GM19240 (cell line): ENCODE measurements at regions not wholly inside any gene's neighbourhood (a gene's known extent, or its start where the extent isn't known, plus 50 kb on each side); places are given as distances from the start of the nearest gene placed in this dataset.
"Not testable (repeated sequence)": the region's sequence is repeated elsewhere in the genome, so short reads cannot be mapped to it uniquely, and the experiment has no call there.

ENCODE experiments used
- DNase-seq: peaks from one replicate; pipeline ENCODE4 v3.0.0; 2011; ENCODE audit warnings: low spot score; ENCODE audit not compliant: insufficient read length

DNA sequence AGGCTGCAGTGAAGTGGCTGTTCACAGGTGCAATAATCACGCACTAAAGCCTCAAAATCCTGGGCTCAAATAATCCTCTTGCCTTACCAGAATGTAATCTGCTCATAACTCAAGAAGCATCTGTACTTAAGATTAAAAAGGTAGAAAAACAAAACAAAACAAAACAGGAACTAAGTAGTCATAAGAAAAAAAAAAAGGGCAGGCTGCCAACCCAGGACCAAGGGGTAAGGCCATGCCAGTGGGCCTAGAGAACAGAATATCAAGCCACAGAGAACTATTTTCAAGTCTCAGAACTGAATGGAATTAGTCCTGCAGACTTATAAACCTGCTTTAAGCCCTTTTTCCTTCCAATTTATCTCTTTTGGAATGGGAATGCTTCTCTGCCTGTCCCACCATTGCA, 64.8 kb upstream of the TBC1D3K start:
- DNase-seq, result no peak

DNA sequence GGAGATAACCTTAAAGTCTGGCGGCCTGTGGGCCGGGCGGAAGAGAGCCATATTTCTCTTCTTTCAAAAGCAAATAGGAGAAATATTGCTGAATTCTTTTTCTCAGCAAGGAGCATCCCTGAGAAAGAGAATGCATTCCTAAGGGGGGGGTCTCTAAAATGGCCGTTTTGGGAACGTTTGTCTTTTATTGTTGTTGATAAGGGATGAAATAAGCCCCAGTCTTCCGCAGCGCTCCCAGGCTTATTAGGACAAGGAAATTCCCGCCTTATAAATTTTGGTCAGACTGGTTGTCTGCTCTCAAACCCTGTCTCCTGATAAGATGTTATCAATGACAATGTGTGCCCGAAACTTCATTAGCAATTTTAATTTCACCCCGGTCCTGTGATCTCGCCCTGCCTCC, 65.8 kb upstream of the TBC1D3K start:
- not testable (repeated sequence) for DNase-seq

DNA sequence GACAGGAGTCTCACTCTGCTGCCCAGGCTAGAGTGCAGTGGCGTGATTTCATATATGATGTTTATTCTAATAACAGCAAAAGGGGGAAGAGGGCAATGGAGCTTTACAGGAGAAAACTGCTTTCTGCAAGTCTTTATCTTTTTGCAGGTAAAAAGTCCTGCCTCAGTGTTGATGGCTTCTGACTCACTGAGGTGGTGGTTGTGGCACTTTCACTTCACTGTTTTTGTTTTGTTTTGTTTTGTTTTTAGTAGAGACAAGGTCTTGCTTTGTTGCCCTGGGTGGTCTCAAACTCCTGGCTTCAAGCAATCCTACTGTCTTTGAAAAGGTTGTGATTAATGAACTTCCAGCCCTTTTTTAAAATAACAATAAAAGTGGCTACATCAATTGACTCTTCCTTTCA, 68.0 kb upstream of the TBC1D3K start:
- DNase-seq, result no peak

DNA sequence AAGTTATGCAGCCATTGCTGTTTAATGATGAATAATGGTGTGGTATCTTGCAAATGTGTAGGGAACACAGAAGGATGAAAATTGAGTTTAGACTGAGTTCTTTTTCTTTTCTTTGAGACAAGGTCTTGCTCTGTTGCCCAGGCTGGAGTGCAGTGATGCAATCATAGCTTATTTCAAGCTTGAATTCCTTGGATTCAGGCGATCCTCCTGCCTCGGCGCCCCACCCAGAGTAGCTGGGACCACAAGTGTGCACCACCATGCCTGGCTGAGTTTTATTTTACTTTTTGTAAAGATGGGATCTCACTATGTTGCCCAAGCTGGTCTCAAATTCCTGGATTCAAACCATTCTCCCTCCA, 74.6 kb upstream of the TBC1D3K start:
- no peak for DNase-seq

DNA sequence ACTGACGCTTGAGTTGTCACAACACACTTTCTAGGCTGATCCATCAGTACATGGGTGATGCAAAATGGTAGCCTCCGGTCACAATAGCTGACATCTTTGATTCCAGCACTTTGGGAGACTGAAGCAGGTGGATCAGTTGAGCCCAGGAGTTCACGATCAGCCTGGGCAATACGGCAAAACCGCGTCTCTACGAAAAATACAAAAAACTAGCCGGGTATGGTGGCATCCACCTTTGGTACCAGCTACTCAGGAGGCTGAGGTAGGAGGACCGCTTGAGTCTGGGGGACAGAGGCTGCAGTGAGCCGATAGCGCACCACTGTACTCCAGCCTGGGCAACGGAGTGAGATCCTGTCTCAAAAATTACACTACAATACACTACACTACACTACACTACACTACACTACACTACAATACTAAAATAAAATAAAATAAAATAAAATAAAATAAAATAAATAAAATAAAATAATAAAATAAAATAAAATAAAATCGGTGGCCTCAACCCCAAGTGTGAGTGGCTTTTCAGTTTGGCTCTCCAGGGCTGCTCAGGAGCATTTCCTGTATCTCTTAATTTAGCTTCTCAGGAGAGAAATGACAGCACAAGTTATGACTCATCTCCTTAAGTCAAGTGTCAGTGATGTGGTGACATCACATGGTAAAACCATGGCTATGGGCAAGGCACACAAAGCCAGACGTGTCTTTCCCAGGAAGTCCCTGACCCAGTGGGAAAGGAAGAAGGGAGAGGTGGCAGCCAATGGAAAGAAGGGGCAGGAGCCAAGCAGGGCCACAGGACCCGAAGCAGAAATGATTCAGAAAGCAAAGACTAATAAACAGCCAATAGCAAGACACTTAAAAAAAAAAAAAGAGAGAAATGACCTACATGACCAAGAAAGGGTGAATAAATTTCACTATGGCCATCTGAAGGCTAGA, 75.3 kb upstream of the TBC1D3K start:
- DNase-seq, result peak; percentile 49

DNA sequence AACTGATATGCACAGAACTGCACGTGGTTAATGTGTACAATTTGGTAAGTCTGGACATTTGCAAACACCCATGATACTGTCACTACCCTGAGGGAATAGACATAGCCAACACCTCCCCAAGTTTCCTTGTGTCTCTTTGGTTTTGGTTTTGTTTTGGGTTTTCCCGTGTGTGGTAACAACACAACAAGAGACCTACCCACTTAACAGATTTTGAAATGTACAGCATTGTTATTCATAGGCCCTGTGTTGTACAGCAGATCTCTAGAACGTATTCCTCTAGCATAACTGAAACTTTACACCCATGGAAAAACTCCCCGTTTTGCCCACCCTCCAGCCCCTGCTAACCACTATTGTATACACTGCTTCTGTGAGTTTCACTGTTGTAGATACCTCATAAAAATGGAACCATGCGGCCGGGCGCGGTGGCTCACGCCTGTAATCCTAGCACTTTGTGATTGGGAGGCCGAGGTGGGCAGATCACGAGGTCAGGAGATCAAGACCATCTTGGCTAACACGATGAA, 76.3 kb upstream of the TBC1D3K start:
- no peak for DNase-seq

DNA sequence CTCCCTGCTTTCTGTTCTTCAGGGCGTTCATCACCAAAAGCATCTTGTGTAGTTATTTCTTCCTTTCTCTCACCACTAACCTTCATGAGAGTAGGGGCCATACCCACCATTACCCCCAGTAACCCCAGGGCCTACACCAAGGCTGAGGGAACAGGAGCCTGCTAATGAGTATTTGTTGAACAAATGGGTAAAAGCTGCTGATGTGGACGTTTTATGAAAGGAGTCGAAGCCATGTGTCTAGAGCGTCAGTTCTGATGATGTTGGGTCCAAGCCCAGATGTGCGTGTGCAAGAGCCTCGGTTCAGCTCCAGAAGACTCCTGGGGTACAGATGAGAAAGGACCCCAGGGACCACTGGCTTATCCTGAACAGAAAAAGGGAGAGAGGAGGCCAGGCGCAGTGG, 77.1 kb upstream of the TBC1D3K start:
- no peak for DNase-seq

DNA sequence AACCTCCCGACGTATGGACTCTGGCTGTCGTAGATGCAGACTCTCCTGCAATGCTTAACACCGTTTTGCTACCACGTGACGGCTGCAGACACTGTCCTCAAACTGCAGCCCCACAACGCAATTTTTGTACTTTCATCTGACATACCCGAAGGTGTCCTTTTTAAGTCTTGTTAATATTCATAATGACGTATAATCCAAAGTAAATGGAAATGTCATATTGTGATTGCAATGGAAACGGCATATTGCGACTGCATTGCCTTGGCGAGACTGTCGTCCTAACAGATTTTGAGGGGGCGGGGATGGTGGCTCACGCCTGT, 79.3 kb upstream of the TBC1D3K start:
- no peak for DNase-seq

DNA sequence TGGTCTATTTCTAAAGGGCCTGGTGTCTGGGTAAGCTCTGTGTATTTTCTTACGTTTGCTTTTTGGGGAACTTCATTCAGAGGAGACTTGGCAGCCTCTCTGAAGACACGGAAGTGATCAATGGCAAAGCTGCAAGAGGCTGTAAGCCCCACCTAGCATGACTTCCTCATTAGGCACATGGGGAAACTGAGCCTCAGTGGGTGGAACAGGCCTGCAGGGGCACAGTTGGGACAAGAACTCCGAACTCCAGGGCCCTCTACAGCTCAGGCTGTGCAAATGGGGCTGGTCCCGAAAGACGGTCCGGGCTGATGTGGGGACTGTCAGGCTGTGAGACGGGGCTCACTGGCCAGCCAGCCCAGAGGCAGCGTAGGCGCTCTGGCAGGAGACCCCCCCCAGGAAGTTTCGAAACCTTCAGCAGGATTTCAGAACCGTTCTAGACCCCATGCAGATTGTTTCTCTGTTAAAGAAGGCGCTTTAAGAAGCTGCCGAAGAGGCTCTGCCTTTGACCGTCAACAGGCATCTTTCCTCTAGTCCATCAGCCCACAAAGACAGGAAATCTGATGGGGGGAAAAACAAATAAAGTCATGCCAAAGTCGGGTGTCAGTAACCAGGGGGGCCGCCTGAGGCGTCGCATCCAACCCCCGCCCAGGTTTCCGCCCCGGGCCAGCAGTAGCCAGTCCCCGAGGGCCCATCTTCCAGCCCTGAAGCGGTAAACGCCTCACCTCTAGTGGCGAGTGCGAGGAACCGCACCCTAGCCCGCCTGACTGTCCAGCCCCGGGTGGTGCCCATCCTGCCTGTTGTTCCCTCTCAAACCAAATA, 79.8 kb upstream of the TBC1D3K start:
- DNase-seq, result peak; percentile 51

DNA sequence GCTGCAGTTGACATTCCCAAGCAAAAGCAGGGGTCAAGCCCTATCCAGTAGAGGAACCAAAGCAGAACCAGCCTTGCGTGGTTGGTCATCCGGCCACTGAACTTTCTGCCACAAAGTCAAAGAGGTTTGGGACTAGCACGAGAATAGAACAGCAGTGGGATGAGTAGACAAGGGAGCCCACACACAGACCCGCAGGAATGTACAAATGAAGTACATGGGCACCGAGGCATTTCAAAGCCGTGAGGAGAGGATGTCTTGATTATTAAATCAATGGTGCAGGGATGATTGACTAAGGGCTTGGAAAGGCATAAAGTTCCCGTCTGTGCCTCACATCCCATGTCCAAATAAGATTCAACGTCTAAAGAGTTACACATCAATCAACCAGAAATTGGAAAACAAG, 81.8 kb upstream of the TBC1D3K start:
- no peak for DNase-seq

DNA sequence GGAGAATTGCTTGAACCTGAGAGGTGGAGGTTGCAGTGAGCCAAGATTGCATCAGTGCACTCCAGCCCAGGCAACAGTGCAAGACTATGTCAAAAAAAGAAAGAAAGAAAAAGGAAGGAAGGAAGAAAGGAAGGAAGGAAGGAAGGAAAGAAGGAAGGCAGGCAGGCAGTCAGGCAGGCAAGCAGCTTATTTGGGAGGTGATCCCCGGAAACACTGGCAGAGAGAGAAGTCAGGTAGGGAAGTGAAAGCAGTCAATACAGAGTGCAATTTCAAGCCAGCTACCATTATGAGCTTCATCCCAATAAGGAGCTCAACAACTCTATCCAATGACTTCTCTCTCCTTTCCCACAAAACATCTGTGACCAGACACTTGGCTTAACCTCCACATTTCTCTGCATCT, 83.0 kb upstream of the TBC1D3K start:
- no peak for DNase-seq

DNA sequence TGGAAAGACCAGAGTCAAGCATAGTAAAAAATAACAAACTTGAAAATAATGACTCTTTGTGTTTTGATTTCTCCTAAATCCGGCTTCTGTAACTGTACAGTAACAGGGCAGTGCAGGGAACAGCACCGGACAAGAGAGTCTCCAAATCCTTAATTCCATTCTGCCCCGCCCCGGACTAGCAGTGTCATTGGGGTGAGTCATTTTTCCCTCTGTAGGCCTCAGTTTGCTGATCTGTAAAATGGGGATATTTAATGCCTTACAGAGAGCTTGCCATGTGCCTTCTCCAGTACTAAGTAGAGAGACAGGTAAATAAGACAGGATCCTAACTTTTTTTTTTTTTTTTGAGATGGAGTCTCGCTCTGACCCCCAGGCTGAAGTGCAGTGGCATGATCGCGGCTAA, 83.6 kb upstream of the TBC1D3K start:
- DNase-seq, result no peak

DNA sequence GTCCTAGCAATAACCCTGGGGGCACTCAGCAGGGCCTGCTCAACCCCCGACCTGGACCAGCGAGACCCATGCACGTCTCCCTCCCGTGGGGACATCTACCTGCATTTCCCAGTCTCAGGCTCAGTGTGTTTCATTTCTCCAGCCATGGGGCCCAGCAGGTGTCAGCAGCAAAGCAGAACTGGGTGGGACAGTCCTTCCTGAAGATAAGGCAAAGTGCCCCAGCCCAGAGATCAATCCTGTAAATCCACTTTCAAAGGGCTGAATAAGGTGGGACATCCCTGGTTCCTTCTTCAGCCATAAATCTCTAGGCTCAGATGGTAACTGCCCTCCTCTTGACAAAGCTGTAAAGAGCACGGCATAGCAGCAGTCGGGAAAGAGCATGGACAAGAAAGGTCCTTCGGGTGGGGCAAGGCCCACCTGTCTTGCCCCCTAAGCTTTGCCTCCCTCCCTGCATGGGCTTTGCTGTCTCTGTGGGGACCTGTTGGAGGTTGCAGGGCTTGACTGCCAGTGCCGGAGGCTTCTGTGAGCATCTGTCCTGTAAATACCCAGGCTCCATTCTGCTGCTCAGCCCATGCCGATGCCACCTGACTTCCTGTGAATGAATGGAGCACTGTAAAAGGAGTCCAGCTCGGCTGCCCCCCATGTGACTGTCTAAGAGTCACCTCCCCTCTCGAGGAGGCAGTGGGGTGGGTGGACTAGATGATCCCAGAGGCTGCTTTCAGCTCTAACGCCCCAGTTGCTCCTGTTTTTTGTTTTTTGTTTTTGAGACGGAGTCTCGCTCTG, 84.8 kb upstream of the TBC1D3K start:
- DNase-seq, result no peak

DNA sequence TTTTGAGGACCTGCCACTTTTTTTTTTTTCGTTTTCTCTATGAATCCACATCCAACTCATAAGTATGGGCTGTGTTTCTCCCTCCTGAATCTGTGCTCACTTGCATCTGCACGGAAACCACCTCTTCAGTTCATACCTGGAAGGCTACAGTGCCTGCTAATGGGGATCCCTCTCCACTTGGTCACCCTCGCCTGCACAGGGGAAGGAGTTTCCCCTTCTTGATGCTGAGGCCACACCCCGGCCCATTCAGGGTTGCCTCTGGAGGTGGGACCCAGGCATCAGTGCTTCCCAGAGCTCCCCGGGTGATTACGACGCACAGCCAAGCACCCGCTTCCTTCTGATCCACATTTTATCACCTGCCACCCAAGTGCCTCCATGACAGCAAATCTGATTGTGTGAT, 85.9 kb upstream of the TBC1D3K start:
- DNase-seq, result no peak

DNA sequence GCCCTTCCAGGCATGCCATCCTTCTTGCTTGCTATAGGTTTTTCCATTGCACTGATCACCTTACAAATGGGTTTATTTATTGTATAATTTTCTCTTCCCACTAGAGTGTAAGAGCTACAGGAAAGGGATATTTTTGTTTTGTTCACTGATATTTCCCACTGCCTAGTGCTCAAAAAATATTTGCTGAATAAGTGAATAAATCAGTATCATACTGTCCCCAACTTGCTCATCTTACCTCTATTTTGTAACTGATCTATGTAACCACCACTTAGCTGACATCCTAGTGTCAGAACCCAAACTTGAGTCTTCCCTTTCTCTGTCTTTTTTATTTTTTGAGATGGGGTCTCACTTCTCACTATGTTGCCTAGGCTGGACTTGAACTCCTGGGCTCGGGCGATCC, 87.6 kb upstream of the TBC1D3K start:
- no peak for DNase-seq

DNA sequence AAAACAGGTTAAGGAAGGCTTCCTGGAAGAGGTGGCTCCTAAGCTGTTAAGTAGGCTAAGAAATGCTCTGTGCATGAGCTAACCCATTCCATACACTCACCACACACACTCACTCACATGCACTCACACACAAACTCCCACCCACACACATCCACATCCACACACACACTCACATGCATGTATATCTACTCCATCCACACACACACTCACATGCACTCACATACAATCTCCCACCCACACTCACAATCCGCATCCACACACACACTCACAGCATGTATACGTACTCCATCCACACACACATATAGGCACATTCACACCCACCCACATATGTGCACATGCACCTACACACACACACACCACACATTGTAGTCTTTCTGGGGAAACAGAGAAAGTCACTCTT, 89.3 kb upstream of the HNF1B start:
- no peak for DNase-seq

DNA sequence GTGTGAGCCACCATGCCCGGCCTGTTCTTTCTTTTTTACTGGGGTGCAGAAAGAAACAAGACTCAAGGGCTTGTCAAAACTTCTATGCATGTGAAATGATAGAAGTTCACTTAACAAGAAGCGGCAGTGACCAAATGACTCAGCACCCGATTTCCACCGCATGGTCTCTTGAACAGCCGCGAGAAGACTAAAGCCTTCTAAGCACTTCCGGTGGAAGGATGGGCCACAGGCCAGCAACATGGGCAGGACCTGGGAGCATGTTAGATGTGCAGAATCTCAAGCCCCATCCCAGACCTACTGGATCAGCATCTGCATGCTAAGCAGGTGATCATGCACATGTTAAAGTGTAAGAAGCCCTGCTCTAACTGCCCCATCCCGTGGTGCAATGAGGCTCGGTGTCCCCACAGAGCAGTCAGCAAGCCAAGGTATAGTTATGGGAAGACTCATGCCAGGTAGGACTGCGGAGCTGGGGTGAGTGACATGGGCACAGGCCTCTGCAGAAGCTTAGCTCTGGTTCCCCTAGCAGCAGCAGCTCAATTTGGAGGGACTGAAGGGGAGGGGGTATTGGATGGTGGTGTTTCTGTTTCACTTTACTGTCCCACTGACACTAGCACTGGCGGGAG, 88.5 kb upstream of the HNF1B start:
- DNase-seq, result peak; percentile 48

DNA sequence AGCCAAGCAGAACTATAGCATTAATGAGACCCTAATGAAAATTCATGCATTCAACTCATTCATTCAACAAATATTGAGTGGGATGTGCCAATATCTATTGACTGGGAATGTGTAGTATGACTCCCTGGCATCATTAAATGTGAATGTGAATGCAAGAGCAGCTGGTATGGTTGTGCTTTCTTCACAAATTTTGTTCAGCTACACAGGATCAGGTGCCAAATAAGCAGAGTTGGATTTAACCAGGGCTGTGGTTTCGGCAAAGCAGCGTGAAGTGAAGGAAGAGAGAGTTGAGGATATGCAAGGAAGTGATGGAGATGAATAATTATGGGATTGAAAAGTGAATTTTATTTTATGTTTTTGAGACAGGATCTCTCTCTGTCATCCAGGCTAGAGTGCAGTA, 87.1 kb upstream of the HNF1B start:
- no peak for DNase-seq

DNA sequence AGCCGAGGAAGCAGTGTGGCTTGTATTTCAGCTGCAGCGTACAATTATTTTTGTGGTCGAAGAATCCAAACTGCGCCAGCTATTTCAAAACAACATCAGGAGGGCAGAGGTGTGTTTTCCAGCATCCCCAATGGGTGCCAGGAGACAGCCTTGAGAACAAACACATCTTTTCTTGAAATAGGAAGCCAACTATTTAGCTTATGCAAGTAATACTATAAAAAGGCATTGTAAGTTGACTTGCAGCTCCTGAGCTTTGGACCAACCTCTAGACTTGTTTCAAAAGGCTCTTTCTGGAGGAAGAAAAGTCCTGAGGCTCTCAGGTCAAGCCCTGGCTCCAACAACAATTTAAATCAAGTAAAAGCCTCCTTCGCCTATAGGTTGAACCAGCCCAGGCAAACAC, 86.6 kb upstream of the HNF1B start:
- DNase-seq, result no peak

DNA sequence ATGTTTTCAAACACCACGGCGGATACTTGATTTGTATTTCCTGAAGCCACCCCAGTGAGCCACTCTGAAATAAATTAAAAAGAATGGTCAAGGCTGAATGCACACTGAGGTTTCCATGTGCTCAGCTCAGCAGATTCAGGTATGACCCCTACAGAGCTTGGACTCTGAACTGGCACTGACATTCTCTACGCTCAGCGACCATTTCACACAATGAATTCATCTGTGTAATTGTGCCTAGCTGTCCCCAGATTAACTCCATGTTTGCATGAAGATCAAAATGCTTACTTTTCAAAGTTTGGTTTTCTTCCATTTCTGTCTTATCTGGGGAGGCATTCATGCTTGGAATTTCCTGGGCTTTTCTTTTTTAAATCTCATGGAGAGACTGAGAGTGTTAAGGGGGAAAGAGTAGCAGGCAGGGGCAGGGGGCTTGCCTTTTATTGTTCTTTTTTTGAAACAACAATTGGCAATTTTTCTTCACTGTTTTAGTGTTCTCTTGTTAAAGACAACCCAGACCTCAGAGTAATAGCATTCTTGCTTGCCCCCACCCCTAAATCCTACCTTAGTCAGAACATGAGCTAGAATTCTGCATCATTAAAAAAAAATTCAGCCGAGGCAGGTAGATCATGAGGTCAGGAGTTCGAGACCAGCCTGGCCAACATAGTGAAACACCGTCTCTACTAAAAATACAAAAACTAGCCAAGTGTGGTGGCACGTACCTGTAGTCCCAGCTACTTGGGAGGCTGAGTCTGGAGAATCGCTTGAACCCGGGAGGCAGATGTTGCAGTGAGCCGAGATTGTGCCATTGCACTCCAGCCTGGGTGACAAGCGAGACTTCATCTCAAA, 85.5 kb upstream of the HNF1B start:
- DNase-seq, result no peak
